GM23338 (cell line): ENCODE measurements at regions not wholly inside any gene's neighbourhood (a gene's known extent, or its start where the extent isn't known, plus 50 kb on each side); places are given as distances from the start of the nearest gene placed in this dataset.

Experiments
- ATAC-seq: fragments of 200-7000 bp; cut with Tn5 transposase; 3 replicates; pipeline ENCODE4 v1.9.1; 2020
- DNase-seq: peaks from one replicate; pipeline ENCODE4 v3.0.0-alpha.2; 2015; ENCODE audit warnings: low spot score
- H2AFZ ChIP-seq: fragments of 200-600 bp; sonication (generic); 2 replicates; pipeline ENCODE4 v1.8.0; 2016; ENCODE audit warnings: antibody characterized with exemption, mild to moderate bottlenecking, moderate library complexity
- H3F3A ChIP-seq: fragments of 200-600 bp; sonication (generic); replicated peaks from 2 replicates; pipeline ENCODE4 v1.8.0; 2017; ENCODE audit warnings: antibody characterized with exemption, mixed run types, low read depth
- H3K27ac ChIP-seq: fragments of 200-600 bp; sonication (generic); 2 replicates; pipeline ENCODE4 v1.6.1; 2016; ENCODE audit warnings: low read depth
- H3K27me3 ChIP-seq: fragments of 200-600 bp; sonication (generic); 2 replicates; pipeline ENCODE4 v1.8.0; 2016; ENCODE audit warnings: mild to moderate bottlenecking, mixed run types, moderate library complexity; ENCODE audit not compliant: insufficient read depth
- H3K36me3 ChIP-seq: fragments of 200-600 bp; sonication (generic); 2 replicates; pipeline ENCODE4 v1.8.0; 2016; ENCODE audit warnings: mild to moderate bottlenecking; ENCODE audit not compliant: insufficient read depth
- H3K4me1 ChIP-seq: fragments of 200-600 bp; sonication (generic); 2 replicates; pipeline ENCODE4 v1.8.0; 2016; ENCODE audit warnings: mild to moderate bottlenecking, moderate library complexity; ENCODE audit not compliant: insufficient read depth
- H3K4me2 ChIP-seq: fragments of 200-600 bp; sonication (generic); 2 replicates; pipeline ENCODE4 v1.7.1; 2017; ENCODE audit warnings: mixed run types
- H3K4me3 ChIP-seq: fragments of 200-600 bp; sonication (generic); 2 replicates; pipeline ENCODE4 v1.6.1; 2016; ENCODE audit warnings: mixed run types
- H3K79me2 ChIP-seq: fragments of 200-600 bp; sonication (generic); replicated peaks from 2 replicates; pipeline ENCODE4 v1.8.0; 2017; ENCODE audit warnings: mild to moderate bottlenecking; ENCODE audit not compliant: insufficient read depth
- H3K9me2 ChIP-seq: fragments of 200-600 bp; sonication (generic); 2 replicates; pipeline ENCODE4 v1.8.0; 2017; ENCODE audit not compliant: insufficient read depth
- H4K20me1 ChIP-seq: fragments of 200-600 bp; sonication (generic); replicated peaks from 2 replicates; pipeline ENCODE4 v1.8.0; 2017; ENCODE audit warnings: mild to moderate bottlenecking; ENCODE audit not compliant: insufficient read depth
- H3K27ac Mint-ChIP-seq: 2 replicates; pipeline ENCODE4 v1.8.0; 2020; ENCODE audit warnings: inconsistent platforms, mild to moderate bottlenecking, moderate library complexity, mixed read lengths
- H3K27me3 Mint-ChIP-seq: 3 replicates; pipeline ENCODE4 v1.8.0; 2022; ENCODE audit warnings: low read depth, mild to moderate bottlenecking, moderate library complexity, mixed read lengths, inconsistent platforms; ENCODE audit not compliant: insufficient read depth, poor library complexity
- H3K36me3 Mint-ChIP-seq: 3 replicates; pipeline ENCODE4 v1.8.0; 2021; ENCODE audit warnings: low read depth, mild to moderate bottlenecking, inconsistent platforms, moderate library complexity, mixed read lengths
- H3K4me1 Mint-ChIP-seq: 3 replicates; pipeline ENCODE4 v1.8.0; 2020; ENCODE audit warnings: mild to moderate bottlenecking, inconsistent platforms, mixed read lengths
- H3K4me3 Mint-ChIP-seq: 3 replicates; pipeline ENCODE4 v1.8.0; 2021; ENCODE audit warnings: moderate library complexity, mild to moderate bottlenecking, inconsistent platforms, mixed read lengths
- H3K9me3 Mint-ChIP-seq: 3 replicates; pipeline ENCODE4 v1.8.0; 2020; ENCODE audit warnings: moderate library complexity, mild to moderate bottlenecking, inconsistent platforms, mixed read lengths
- CREB1 ChIP-seq: fragments of 250-450 bp; sonication (Bioruptor Pico); IDR thresholded peaks from 2 replicates; pipeline ENCODE4 v1.5.0; 2020; ENCODE audit warnings: low read depth, mild to moderate bottlenecking, moderate library complexity
- EZH2 ChIP-seq: fragments of 200-600 bp; sonication (generic); IDR thresholded peaks from one replicate; pipeline ENCODE4 v1.8.0; 2017; ENCODE audit warnings: antibody characterized with exemption, mild to moderate bottlenecking, low read depth; ENCODE audit not compliant: unreplicated experiment
- EZH2phosphoT487 ChIP-seq: fragments of 200-600 bp; sonication (generic); IDR thresholded peaks from one replicate; pipeline ENCODE4 v1.8.1; 2018; ENCODE audit warnings: antibody characterized with exemption; ENCODE audit not compliant: unreplicated experiment
- JUNB ChIP-seq: IDR thresholded peaks from one replicate; pipeline ENCODE4 v1.6.1; 2016; ENCODE audit warnings: antibody characterized with exemption; ENCODE audit not compliant: unreplicated experiment
- NANOG ChIP-seq: IDR thresholded peaks from 2 replicates; pipeline ENCODE4 v1.6.1; 2016; ENCODE audit warnings: antibody characterized with exemption, borderline replicate concordance
- POLR2AphosphoS5 ChIP-seq: IDR thresholded peaks from 2 replicates; pipeline ENCODE4 v1.6.1; 2016; ENCODE audit warnings: antibody characterized with exemption, low read depth
- STAT1 ChIP-seq: IDR thresholded peaks from one replicate; pipeline ENCODE4 v1.6.1; 2016; ENCODE audit warnings: antibody characterized with exemption; ENCODE audit not compliant: unreplicated experiment
- ZNF114 ChIP-seq: fragments of 250-450 bp; sonication (Bioruptor Pico); IDR thresholded peaks from 2 replicates; pipeline ENCODE4 v1.5.0; 2020; ENCODE audit warnings: mild to moderate bottlenecking, moderate library complexity
- ZNF331 ChIP-seq: fragments of 250-450 bp; sonication (Bioruptor Pico); IDR thresholded peaks from 2 replicates; pipeline ENCODE4 v1.5.0; 2020; ENCODE audit warnings: low read depth, mild to moderate bottlenecking, moderate library complexity
- TF ChIP-seq, protein P1 (sequence below), 2 experiments: fragments of 200-600 bp in 1 of 2; sonication (generic) in 1 of 2; conservative IDR thresholded peaks; 2 replicates each; pipeline versions ENCODE4 v1.5.1 to v1.6.1; 2016 to 2017; ENCODE audit warnings: antibody characterized with exemption in 2 of 2, low read depth in 2 of 2, mild to moderate bottlenecking in 2 of 2, moderate library complexity in 1 of 2
- TF ChIP-seq, protein P2 (sequence below): IDR thresholded peaks from one replicate; pipeline ENCODE4 v1.6.1; 2018; ENCODE audit warnings: antibody characterized with exemption; ENCODE audit not compliant: unreplicated experiment
- TF ChIP-seq, protein P3 (sequence below): fragments of 250-450 bp; sonication (Bioruptor Pico); IDR thresholded peaks from 2 replicates; pipeline ENCODE4 v1.5.0; 2020; ENCODE audit warnings: mild to moderate bottlenecking, moderate library complexity
- TF ChIP-seq, protein P4 (sequence below): IDR thresholded peaks from 2 replicates; pipeline ENCODE4 v1.6.1; 2016; ENCODE audit warnings: antibody characterized with exemption

DNA sequence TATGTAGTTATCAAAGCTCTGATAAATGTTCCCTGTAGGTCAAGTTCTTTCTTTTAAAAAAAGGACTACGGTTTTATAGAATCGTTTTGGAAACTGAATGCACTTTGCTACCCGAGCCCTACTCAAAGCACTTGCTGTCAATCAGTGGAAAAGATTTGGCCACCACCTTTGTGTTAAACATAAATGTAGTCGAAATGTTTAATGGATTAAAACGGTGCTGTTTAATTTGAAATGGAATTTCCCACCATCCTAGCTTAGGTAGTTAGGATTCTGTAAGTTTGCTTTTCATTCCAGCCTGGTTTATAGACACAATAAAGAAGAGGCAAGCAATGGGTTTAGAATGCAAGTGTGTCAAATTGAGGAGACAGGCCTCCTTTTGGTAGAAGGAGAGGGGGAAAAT lies 69.4 kb upstream of the MMADHC start:
- Mint-ChIP-seq H3K4me3 (no peak overlapping the region), H3K27ac (no peak overlapping the region), H3K4me1 (peaks cover 4% of the 10 kb centered on the region; the same call in 2 of the 3 replicates), H3K27me3 (no peaks in the 10 kb centered on the region), H3K36me3 (peaks cover 4% of the 10 kb centered on the region; the same call in 2 of the 3 replicates), H3K9me3 (peaks cover 5% of the 10 kb centered on the region; the same call in 2 of the 3 replicates)
- Histone ChIP-seq H3F3A (no peaks in the 10 kb centered on the region), H3K36me3 (no peaks in the 10 kb centered on the region), H4K20me1 (no peaks in the 10 kb centered on the region; the same call in 1 of the 2 replicates), H3K27me3 (no peaks in the 10 kb centered on the region), H3K4me2 (no peak overlapping the region), H3K4me1 (no peaks in the 10 kb centered on the region), H2AFZ (no peak overlapping the region), H3K4me3 (no peak overlapping the region), H3K27ac (no peak overlapping the region), H3K79me2 (no peaks in the 10 kb centered on the region), H3K9me2 (no peaks in the 10 kb centered on the region)
- DNase-seq (no peak), ATAC-seq (no peak)
- no peak for TF ChIP-seq EZH2
- TF ChIP-seq ZNF331 = no peak
- no peak for TF ChIP-seq STAT1
- TF ChIP-seq, protein P1, sequence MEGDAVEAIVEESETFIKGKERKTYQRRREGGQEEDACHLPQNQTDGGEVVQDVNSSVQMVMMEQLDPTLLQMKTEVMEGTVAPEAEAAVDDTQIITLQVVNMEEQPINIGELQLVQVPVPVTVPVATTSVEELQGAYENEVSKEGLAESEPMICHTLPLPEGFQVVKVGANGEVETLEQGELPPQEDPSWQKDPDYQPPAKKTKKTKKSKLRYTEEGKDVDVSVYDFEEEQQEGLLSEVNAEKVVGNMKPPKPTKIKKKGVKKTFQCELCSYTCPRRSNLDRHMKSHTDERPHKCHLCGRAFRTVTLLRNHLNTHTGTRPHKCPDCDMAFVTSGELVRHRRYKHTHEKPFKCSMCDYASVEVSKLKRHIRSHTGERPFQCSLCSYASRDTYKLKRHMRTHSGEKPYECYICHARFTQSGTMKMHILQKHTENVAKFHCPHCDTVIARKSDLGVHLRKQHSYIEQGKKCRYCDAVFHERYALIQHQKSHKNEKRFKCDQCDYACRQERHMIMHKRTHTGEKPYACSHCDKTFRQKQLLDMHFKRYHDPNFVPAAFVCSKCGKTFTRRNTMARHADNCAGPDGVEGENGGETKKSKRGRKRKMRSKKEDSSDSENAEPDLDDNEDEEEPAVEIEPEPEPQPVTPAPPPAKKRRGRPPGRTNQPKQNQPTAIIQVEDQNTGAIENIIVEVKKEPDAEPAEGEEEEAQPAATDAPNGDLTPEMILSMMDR (conservative IDR thresholded peaks at IDR 0.05; ENCODE audit: low read depth in 2 of 2) = no peak
- TF ChIP-seq, protein P2, sequence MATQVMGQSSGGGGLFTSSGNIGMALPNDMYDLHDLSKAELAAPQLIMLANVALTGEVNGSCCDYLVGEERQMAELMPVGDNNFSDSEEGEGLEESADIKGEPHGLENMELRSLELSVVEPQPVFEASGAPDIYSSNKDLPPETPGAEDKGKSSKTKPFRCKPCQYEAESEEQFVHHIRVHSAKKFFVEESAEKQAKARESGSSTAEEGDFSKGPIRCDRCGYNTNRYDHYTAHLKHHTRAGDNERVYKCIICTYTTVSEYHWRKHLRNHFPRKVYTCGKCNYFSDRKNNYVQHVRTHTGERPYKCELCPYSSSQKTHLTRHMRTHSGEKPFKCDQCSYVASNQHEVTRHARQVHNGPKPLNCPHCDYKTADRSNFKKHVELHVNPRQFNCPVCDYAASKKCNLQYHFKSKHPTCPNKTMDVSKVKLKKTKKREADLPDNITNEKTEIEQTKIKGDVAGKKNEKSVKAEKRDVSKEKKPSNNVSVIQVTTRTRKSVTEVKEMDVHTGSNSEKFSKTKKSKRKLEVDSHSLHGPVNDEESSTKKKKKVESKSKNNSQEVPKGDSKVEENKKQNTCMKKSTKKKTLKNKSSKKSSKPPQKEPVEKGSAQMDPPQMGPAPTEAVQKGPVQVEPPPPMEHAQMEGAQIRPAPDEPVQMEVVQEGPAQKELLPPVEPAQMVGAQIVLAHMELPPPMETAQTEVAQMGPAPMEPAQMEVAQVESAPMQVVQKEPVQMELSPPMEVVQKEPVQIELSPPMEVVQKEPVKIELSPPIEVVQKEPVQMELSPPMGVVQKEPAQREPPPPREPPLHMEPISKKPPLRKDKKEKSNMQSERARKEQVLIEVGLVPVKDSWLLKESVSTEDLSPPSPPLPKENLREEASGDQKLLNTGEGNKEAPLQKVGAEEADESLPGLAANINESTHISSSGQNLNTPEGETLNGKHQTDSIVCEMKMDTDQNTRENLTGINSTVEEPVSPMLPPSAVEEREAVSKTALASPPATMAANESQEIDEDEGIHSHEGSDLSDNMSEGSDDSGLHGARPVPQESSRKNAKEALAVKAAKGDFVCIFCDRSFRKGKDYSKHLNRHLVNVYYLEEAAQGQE = no peak
- no peak for TF ChIP-seq ZNF114 (CRISPR knock-in tag)
- no peak for TF ChIP-seq POLR2AphosphoS5
- TF ChIP-seq, protein P3, sequence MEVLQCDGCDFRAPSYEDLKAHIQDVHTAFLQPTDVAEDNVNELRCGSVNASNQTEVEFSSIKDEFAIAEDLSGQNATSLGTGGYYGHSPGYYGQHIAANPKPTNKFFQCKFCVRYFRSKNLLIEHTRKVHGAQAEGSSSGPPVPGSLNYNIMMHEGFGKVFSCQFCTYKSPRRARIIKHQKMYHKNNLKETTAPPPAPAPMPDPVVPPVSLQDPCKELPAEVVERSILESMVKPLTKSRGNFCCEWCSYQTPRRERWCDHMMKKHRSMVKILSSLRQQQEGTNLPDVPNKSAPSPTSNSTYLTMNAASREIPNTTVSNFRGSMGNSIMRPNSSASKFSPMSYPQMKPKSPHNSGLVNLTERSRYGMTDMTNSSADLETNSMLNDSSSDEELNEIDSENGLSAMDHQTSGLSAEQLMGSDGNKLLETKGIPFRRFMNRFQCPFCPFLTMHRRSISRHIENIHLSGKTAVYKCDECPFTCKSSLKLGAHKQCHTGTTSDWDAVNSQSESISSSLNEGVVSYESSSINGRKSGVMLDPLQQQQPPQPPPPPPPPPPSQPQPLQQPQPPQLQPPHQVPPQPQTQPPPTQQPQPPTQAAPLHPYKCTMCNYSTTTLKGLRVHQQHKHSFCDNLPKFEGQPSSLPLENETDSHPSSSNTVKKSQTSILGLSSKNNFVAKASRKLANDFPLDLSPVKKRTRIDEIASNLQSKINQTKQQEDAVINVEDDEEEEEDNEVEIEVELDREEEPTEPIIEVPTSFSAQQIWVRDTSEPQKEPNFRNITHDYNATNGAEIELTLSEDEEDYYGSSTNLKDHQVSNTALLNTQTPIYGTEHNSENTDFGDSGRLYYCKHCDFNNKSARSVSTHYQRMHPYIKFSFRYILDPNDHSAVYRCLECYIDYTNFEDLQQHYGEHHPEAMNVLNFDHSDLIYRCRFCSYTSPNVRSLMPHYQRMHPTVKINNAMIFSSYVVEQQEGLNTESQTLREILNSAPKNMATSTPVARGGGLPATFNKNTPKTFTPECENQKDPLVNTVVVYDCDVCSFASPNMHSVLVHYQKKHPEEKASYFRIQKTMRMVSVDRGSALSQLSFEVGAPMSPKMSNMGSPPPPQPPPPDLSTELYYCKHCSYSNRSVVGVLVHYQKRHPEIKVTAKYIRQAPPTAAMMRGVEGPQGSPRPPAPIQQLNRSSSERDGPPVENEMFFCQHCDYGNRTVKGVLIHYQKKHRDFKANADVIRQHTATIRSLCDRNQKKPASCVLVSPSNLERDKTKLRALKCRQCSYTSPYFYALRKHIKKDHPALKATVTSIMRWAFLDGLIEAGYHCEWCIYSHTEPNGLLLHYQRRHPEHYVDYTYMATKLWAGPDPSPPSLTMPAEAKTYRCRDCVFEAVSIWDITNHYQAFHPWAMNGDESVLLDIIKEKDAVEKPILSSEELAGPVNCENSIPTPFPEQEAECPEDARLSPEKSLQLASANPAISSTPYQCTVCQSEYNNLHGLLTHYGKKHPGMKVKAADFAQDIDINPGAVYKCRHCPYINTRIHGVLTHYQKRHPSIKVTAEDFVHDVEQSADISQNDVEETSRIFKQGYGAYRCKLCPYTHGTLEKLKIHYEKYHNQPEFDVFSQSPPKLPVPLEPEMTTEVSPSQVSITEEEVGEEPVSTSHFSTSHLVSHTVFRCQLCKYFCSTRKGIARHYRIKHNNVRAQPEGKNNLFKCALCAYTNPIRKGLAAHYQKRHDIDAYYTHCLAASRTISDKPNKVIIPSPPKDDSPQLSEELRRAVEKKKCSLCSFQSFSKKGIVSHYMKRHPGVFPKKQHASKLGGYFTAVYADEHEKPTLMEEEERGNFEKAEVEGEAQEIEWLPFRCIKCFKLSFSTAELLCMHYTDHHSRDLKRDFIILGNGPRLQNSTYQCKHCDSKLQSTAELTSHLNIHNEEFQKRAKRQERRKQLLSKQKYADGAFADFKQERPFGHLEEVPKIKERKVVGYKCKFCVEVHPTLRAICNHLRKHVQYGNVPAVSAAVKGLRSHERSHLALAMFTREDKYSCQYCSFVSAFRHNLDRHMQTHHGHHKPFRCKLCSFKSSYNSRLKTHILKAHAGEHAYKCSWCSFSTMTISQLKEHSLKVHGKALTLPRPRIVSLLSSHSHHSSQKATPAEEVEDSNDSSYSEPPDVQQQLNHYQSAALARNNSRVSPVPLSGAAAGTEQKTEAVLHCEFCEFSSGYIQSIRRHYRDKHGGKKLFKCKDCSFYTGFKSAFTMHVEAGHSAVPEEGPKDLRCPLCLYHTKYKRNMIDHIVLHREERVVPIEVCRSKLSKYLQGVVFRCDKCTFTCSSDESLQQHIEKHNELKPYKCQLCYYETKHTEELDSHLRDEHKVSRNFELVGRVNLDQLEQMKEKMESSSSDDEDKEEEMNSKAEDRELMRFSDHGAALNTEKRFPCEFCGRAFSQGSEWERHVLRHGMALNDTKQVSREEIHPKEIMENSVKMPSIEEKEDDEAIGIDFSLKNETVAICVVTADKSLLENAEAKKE (CRISPR knock-in tag) = no peak
- TF ChIP-seq EZH2phosphoT487 = no peak
- no peak for TF ChIP-seq JUNB
- no peak for TF ChIP-seq NANOG
- TF ChIP-seq, protein P4, sequence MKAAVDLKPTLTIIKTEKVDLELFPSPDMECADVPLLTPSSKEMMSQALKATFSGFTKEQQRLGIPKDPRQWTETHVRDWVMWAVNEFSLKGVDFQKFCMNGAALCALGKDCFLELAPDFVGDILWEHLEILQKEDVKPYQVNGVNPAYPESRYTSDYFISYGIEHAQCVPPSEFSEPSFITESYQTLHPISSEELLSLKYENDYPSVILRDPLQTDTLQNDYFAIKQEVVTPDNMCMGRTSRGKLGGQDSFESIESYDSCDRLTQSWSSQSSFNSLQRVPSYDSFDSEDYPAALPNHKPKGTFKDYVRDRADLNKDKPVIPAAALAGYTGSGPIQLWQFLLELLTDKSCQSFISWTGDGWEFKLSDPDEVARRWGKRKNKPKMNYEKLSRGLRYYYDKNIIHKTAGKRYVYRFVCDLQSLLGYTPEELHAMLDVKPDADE = no peak
- no peak for TF ChIP-seq CREB1
